HPDE6-E6E7 (cell line): ENCODE measurements at regions not wholly inside any gene's neighbourhood (a gene's known extent, or its start where the extent isn't known, plus 50 kb on each side); places are given as distances from the start of the nearest gene placed in this dataset.
A peak's percentile ranks its signal among the peaks of the same experiment; 100 is the strongest.

ENCODE experiments used
- DNase-seq: peaks from one replicate; pipeline ENCODE4 v3.0.0; 2011; ENCODE audit warnings: missing footprints; ENCODE audit errors: extremely low spot score

DNA sequence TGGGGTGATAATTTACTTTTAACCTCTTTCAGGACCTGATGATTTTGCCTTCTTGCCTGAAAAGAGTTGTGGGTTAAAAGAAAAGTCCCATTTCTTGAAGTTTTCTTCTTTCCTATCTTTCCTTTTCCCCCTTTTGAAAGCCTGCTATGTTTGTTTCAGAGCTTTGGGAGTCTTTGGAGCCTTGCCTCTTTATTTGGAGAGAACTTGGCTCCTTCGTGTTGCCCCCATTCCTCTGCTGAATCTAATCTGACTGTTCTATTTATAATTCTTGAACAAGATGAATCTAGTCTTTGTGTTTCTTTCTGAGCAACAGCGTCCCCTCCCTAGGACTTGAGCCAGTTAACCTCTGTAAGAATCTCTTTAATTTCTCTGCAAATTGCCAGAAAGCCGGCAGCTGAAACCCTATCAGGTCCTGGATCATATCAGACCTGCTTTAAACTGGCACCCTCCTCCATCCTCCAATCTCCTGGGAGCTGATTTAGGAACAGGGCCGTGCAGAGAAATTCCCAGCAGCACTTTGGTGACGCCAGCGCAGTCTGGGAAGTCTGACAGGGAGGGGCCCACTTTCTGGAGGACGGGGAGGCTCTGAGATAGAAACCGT, 289.1 kb upstream of the SORL1-AS1 start:
- DNase-seq: no peak

DNA sequence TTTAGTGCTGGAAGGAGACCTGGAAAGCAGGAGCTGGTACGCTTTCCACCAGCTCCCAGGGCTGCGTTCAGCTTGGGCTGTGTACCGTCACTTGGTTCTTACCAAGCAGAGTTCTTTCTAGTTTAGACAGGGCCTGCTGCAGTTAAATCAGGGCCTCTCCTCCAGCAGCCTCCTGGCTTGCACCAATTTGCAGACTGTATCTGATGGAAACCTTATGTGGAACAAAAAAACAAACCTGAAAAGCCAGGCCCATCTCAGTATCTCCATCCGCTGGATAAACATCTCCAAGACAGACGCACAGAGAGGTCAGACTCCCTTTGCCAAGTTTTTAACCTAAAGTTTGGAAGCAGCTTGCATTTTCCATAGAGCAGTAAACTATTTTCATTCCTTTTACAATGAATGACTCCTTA, 288.6 kb upstream of the SORL1-AS1 start:
- DNase-seq: no peak

DNA sequence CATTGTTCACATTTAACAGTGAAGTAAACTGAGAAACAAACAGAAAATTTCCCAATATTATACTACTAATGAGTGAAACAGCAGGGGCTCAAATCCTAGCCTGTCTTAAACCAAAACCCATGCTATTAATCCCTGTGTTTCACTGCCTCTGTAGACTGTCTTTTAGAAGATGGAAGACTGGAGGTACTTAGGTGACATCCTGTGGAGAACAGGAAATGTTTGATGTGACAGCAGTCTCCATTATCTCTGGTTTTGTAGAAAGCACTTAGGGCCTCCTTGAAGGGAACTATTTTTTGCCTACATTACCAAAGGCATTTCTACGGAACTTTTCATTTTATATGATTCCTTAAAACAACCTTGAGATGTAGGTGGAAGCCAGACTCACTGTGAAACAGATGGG, 288.1 kb upstream of the SORL1-AS1 start:
- no peak for DNase-seq

DNA sequence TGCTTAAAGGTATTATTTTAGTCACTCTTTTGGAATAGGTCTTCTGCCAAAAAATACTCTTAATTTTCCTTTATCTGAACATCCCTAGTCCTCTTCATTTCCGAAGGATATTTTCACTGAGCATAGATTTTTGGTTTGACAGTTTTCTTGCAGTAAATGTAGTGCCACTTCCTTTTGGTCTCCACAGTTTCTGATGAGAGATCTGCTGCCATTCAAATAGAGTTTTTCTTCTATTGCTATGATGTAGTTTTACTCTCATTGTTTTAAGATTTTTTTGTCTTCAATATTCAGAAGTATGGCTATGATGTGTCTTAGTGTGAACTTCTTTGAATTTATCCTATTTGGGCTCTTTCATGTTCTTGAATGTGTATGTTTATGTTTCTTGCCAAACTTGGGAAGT, 281.1 kb upstream of the SORL1-AS1 start:
- DNase-seq: no peak

DNA sequence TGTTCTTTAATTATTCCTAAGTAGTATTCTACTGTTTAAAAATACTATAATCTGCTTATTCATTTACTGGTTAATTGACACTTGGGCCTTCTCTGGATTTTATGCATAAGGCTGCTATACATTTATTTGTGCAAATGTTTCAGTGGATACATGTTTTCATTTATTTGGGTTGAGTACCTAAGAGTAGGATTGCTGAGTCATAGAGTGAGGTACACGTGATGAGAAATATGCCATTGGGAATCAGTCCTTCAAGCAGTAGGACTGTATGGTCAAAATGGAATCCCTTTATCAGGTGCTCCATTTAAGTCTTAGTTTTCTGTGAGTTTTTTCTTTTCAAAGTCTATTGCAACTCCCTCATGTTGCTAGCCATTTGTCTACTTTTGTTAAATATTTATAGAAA, 275.2 kb upstream of the SORL1-AS1 start:
- DNase-seq: no peak

DNA sequence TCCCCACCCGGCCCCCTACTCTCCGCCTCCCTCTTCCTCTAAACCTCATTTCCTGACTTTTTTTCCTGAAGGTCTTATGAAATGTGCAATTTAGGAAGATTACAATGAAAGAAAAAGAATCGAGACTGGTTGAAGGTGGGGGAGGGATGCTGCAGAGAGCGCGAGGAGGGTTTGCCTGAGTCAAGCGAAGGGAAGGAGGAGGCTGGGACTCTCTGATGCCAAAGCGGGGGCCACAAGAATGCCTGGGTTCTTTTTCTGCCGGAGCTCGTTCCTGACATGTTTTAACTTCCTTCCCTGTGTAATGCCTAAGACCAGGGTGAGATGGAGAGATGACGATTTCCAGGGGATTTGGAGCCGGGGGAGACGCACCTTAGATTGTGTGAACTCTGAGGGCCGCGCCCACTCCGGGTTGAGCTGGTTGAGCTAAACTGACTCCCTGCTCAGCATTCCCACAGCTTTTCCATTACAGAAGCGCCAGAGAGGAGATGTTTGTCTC, 270.5 kb upstream of the SORL1-AS1 start:
- DNase-seq: no peak

DNA sequence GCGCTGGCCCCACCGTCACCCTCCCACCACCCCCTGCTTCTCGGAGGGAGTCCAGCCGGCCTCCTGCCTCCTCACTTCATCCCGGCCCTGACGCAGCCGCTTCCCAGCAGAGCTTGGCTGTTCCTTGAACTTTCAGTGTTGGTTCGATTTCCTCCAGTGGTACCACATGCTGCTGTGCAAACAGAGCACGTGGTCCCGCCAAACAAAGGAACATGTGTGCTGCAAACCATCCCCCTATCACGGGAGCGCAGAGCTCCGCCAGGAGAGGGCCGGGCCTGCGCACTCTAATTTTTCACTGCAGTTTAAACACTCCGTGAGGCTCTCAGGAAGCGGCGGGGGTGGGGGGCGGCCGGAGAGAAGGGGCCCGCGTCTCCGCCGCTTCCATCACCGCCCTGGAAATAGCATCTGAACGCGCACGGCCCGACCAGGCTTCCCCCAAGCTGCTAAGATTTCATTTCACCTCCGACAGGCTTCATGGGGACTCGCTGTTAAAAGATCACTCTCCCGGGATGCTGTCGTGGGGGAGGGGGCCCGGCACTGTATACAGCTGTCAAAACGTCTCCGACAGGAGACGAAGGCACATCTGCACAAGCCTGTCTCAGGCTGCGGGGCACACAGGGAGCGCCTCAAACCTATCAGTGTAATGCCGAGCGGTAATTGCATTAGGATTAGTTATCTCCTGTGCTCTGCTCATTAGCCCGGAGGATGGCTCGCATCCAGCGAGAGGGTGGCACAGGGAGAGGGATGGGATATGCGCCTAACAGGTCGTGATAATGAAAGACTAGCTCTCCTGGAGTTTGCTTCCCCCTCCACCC, 269.9 kb upstream of the SORL1-AS1 start:
- peak; percentile 8 for DNase-seq

DNA sequence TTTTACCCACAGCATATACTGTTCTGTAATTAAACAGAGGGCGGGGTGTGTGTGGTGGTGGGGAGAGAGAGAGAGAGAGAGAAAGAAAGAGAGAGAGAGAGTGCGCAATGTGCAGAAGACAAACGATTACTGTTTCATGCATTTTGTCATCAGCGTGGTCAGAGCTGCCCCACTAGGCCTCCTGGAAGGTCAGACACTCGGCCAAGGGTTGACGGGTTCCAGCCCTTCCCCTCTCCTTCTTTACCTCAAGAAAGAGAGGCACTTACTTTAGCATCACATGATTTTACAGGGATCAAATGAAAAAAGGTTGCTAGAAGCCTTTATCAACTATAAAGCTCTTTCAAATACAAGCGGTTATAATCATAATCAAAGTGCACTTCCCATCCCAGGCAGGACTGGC, 269.2 kb upstream of the SORL1-AS1 start:
- no peak for DNase-seq

DNA sequence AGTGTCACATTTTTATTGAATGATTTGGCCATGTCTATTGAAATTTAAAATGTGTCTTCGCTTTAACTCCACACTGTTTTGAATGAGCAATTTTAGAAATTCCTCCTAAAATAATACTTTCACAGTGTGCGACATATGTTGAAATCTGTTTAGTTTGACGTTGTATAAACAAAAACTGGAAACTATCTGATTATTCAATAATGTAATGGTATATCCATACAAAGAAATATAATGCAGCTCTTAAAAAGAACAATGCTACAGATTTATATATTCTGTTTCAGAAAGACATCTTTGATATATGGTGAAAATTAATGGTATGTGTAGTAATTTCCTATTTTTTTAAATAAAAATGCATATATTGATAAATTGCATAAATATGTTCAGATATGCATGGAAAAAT, 268.7 kb upstream of the SORL1-AS1 start:
- DNase-seq: no peak

DNA sequence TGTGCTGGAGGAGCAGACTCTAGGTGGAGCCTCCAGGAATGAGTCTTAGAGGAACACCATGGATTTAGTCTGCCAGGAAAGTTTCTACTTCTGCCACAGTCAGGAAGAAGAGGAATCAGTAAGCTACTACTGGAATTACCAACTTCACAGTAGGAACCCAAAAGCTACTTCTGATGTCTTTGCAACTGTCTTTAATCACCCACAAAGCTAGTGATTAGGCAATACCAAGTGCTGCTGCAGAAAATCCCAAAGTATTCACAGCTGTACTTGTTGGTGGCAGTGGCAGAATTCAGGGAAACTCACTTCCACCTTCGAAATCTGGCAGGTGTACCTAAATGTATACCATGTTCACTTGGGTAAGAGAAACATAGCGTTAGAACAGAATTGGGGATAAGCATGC, 264.5 kb upstream of the SORL1-AS1 start:
- DNase-seq: no peak

DNA sequence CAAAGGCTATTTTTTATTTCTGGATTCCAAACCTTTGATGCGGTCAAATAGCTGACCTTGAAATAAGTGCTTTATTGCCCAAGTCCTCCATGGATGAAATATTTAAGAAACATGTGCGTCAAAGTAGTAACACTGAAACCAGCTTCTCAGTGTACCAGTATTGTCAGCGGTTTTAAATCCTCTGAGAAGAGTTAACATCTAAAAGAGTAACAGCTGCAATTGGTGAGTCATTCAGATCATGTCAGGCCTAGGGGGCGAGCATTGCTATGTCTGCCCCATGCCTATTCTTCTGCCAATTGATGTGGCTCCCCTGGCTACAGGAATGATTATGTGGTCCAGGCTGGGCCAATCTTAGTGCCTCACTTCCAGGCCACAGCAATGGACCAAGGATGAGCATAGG, 263.3 kb upstream of the SORL1-AS1 start:
- no peak for DNase-seq

DNA sequence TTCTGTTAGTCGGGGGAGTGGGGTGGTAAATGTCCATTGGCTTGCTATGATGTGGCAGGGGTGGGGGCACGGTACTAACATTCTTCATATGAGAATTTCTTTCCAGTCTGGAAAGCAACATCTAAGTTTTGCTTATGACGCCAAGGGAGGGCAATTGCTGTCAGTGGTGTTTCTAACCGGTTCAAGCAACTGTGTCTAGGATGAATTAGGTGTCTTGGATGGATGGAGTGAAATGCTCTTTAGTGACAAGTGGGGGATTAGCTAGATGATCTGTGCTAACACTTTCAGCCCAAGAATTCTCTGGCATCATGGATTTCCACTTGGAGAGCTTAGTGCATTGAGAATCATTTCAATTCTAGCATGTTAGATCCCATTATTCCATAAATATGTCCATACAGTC, 262.6 kb upstream of the SORL1-AS1 start:
- DNase-seq: no peak

DNA sequence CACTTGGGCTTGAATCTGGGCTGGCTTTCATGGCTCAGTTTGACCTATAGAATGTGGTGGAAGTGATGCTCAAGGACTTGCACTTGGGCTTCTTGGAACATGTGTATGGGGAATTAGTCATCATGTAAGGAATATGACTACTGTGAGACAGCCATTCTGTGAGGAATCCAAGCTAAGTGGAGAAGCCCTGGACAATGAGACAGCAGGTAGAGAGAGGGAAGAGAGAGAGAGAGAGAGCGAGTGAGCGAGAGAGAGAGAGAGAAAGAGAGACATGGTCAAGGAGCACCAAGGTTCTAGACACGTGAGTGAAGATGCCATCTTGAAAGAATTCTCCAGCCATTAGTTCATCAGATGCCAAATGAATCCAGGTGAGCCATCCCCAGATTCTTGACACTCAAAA, 261.6 kb upstream of the SORL1-AS1 start:
- DNase-seq: no peak

DNA sequence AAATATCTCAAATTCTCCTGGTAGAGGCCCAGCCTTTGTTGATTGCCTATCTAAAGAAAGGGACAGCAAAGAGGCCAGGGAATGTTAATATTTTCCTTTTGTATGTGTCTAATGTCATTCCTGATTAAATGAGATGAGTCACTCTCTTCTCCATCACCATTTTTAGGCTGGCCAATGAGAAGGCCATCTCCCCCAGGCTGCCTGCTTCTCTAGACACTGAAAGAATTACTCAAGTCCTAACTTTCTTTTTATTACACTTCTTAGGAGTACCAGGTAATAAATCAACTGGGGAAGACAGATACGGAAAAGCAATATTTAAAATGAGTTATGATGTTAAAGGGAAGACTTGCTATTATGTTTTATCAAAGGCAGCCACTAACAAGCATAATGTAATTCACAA, 259.2 kb upstream of the SORL1-AS1 start:
- no peak for DNase-seq

DNA sequence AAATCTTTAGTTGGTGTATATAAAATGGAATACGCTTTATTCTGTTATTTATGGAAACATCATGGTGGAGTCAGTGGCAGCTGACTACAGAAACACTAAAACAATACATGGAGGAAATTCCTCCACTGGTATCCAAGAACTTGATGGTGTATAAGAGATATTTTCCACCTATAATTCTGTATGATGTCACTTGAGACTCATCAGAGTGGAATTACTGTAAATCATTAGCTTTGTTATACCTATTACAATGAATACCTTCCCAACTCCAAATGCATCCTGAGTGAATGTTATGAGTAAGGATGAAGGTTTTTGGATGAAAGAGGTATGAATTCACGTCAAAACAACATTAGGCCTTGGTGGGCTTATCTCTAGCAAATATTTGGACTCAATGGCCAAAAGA, 258.5 kb upstream of the SORL1-AS1 start:
- DNase-seq: no peak

DNA sequence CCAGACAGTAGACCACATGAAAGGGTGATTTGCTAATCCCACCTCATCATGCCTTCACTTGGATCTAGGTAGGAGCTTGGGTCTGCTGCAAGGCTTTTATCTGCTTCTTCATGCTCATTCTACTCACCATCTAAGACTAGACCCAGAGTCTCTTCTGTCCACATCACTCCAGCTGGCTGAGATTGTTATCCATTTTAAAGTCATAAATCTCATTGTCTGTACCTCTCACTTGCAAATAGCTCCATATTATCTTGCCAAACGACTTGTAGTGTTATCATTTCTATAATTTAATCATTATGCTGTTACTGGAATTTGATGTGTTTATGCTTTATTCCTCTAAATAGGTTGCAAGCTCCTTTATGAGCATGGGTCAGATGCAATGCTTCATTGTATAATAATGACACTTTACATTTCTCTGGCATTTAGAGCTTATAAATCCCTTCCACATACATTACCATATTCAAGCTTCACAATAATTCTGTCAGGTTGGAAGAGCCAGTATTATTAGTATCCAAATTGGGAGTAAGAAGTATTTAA, 254.2 kb upstream of the SORL1-AS1 start:
- no peak for DNase-seq

DNA sequence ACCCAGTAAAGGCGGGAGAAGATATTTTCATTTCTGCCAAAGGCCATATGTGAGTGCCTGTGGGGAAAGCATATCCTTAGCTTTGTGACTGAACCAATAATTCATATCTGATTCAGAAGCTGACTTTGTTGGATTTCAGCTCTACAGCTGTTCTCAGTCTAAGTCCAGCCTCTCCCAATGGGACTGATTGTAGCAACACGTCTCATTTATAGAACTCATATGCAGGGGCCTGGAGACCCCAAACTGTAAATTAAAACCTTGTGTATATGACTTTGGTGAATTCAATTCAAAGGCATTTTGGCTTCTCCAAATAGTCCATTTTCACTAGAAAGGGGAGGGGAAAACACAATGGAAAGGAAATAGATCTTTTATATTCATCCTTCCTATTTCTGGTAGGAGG, 250.4 kb upstream of the SORL1-AS1 start:
- no peak for DNase-seq

DNA sequence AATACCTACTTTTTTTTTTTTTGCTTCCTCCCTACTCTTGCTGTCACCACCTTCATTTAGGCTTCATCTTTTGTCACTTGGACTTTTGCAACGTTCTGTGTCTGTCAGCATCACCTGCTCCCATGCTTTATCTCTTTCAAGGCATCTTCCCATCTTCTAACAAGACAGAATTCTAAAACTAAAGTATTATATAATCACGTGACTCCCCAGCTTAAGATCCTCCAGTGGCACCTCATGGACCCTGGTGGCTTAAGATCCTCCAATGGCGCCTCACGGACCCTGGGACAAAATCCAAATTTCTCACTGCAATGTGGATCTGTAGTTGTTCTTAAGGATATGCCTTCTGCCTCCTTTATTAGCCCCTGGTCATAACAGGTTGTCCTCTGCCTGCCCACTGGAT, 248.2 kb upstream of the SORL1-AS1 start:
- DNase-seq: no peak

DNA sequence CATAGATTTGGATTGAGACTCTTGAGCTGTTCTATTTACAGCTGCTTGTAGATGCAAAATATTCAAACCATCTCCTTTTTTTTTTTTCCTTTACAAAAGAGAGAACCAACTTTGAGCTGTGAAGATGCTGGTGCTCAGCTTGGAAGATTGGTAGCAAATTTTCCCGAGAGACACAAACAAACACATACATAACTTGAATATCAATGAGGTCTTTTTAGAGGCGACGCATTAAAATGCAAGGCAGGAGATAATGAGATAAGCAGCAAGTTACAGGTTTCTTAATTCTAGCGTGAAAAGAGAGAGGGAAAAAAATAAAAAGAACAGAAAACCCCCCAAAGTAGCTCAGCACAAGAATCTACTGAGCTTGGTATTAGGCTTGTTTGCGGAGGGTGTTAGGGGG, 247.0 kb upstream of the SORL1-AS1 start:
- DNase-seq: no peak

DNA sequence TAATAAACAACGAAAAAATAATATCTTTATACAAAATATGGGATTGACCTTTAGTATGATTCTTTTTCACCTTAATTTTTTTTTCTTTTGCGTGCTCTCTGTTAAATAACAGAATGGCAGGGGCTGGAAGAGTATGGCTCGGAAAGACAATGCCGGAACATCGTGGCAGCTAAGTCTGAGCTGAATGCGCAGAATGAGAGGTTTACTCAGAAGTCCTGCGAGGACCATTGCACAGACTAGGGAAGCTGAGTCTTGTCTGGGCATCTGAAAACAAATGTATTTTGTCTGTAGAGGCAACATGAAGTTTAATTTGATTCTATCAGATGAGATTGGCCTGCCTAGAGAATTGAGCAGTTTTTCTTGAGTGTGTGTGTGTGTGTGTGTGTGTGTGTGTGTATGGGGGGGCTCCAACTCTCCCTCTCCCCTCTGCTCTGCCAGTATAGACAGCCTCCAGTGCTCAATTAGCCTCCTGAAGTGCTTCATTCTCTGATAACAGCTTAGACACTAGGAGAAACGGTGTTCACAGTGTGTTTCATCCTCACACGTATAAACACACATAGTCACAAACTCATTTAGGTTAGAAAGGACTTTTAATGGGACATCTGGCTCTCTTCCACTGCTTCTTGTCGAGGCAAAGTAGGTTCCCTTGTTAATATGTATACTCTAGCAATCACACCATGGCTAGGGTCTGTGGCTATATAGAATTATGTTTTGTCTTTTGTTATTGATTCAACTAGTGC, 244.3 kb upstream of the SORL1-AS1 start:
- no peak for DNase-seq

DNA sequence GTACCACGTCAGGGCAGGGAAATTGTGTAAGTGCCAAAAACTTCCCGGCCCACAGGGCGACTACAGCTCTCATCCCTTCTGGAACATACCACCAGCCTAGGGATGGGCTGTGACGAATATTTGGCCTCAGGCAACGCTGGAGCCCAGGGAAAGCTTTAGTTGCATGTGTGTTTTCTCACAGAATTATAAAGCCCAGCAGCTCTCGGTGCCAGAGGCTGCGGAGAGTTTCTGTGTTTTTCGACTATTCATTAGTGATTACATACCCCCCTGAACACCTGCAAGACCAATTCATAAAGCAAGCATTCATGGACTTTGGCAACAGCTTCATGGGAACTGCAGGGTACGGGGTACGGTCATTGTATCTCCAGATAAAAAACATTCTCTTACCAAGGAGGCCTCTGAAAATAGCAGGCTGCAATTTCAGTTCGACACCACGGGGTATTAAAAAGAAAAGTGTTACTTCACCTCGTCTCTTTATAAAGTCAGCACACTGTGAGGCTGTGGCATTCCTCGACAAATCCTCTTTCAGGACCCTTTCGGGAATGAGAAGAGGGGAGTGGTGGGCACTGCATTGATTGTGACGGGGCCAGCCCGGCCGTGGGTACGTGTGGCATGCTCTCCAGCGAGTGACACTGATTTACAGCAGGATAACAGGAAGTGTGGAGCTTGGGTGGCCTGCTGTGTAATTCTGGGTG, 243.6 kb upstream of the SORL1-AS1 start:
- no peak for DNase-seq

DNA sequence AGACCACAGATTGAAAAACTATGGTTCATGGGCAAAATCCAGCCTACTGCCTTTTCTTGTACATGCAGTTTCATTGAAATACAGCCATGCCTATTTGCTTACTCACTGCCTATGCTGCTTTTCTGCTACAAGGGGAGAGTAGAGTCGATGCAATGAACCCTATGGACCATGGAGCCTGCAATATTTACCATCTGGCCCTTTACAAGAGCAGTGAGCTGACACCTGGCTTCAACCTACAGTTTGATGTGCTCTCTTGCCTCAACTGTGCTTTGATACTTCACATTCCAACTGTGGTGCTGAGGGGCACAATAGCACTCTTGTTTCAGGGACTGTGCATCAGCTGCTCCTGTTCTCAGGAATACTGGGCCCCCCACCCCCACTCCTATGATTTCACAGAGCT, 239.5 kb upstream of the SORL1-AS1 start:
- no peak for DNase-seq
